CD4-positive, alpha-beta T cell (primary cell): ENCODE measurements at regions not wholly inside any gene's neighbourhood (a gene's known extent, or its start where the extent isn't known, plus 50 kb on each side); places are given as distances from the start of the nearest gene placed in this dataset.

Experiments
- ATAC-seq: fragments of 200-7000 bp; cut with Tn5 transposase; one replicate; pipeline ENCODE4 v1.10.0; 2022; ENCODE audit warnings: mild to moderate bottlenecking; ENCODE audit not compliant: poor library complexity
- CTCF ChIA-PET: fragments of 350-600 bp; sonication (Branson Sonifier 250); formaldehyde crosslinking; loops from one replicate; lab custom pipeline; 2021; ENCODE audit warnings: antibody characterized with exemption, inconsistent platforms; lab: Charles Lee
- POLR2A ChIA-PET: fragments of 350-600 bp; sonication (Branson Sonifier 250); formaldehyde crosslinking; loops from one replicate; lab custom pipeline; 2021; ENCODE audit warnings: antibody characterized with exemption, inconsistent platforms; lab: Charles Lee
- DNase-seq, 14 experiments: peaks; one replicate each; pipeline ENCODE4 v3.0.0-alpha.2; 2013 to 2020; ENCODE audit warnings: mixed read lengths in 2 of 14
- H3K27ac ChIP-seq, 2 donors: one replicate each; pipeline versions ENCODE4 v1.5.1 to v1.7.0; 2013; ENCODE audit warnings: low read length in 2 of 2, low read depth in 1 of 2, mild to moderate bottlenecking in 1 of 2
- H3K27me3 ChIP-seq, 2 experiments: 1 replicate in 1 of 2; 2 replicates in 1 of 2; pipeline versions ENCODE4 v1.6.1 to v1.7.0; 2013; ENCODE audit warnings: low read length in 2 of 2, control low read depth in 1 of 2, mild to moderate bottlenecking in 1 of 2, moderate library complexity in 1 of 2; ENCODE audit not compliant: insufficient read depth in 2 of 2, control insufficient read depth in 1 of 2
- H3K36me3 ChIP-seq: one replicate; pipeline ENCODE4 v1.6.1; 2013; ENCODE audit warnings: low read length, control low read depth; ENCODE audit not compliant: insufficient read depth
- H3K4me1 ChIP-seq: one replicate; pipeline ENCODE4 v1.6.1; 2013; ENCODE audit warnings: low read length, control low read depth; ENCODE audit not compliant: insufficient read depth
- H3K4me3 ChIP-seq: one replicate; pipeline ENCODE4 v1.5.1; 2013; ENCODE audit warnings: mild to moderate bottlenecking, low read length, moderate library complexity
- H3K9me3 ChIP-seq, 2 experiments: 1 replicate in 1 of 2; 2 replicates in 1 of 2; pipeline versions ENCODE4 v1.6.1 to v1.7.0; 2013; ENCODE audit warnings: low read length in 2 of 2, mild to moderate bottlenecking in 2 of 2, control low read depth in 1 of 2, moderate library complexity in 1 of 2; ENCODE audit not compliant: control insufficient read depth in 1 of 2, insufficient read depth in 1 of 2
- H3K27ac Mint-ChIP-seq: one replicate; pipeline ENCODE4 v1.8.0; 2020; ENCODE audit warnings: mixed read lengths
- H3K27me3 Mint-ChIP-seq: one replicate; pipeline ENCODE4 v1.8.0; 2021; ENCODE audit warnings: mixed read lengths
- H3K36me3 Mint-ChIP-seq: one replicate; pipeline ENCODE4 v1.8.0; 2021; ENCODE audit warnings: low read depth, mixed read lengths
- H3K4me1 Mint-ChIP-seq: one replicate; pipeline ENCODE4 v1.8.0; 2021; ENCODE audit warnings: low read depth, mixed read lengths
- H3K4me3 Mint-ChIP-seq: one replicate; pipeline ENCODE4 v1.8.0; 2020; ENCODE audit warnings: mild to moderate bottlenecking, mixed read lengths
- H3K9me3 Mint-ChIP-seq: one replicate; pipeline ENCODE4 v1.8.0; 2020; ENCODE audit warnings: mixed read lengths
- intact Hi-C, 2 experiments: fragments of 100-400 bp; cut with DNase I in 1 of 2; cut with micrococcal nuclease in 1 of 2; formaldehyde crosslinking; loops; one replicate each; pipeline versions ENCODE4 v1.15.1 to v1.9.0; 2023 to 2025; cut with DNase I, micrococcal nuclease
- TF ChIP-seq, protein P1 (sequence below): fragments of 200-600 bp; IDR thresholded peaks from one replicate; pipeline ENCODE4 v1.8.0; 2022; ENCODE audit warnings: antibody characterized with exemption, mild to moderate bottlenecking

DNA sequence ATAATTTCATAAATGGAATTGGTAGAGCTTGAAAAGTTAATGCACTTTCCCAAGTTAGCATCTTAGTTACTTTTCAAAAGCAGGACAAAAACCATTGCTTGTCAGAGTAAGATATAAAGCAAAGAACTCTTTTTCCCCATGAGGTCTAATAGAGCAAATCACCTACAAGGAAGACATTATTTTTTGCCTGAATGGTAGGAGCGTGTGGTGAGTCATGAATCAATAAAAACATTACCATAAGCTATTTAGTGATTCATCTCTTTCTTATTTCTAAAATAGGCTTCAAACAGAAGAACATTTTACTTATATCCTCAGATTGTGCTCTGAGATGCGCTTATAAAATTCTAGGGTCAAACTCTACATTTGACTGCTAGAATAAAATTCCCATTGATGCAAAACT lies 109.4 kb upstream of the GPRIN3 start:
- no peaks in the 10 kb centered on the region for H3K4me1 Mint-ChIP-seq
- no peaks in the 10 kb centered on the region for H3K36me3 Mint-ChIP-seq
- ChIA-PET POLR2A (no interaction called here), CTCF (no interaction called here)
- peaks cover 0 to 1% of the 10 kb centered on the region in 2 experiments for H3K27me3 ChIP-seq
- H3K27ac ChIP-seq, result no peak overlapping the region
- H3K4me3 Mint-ChIP-seq, result no peak overlapping the region
- DNase-seq, result no peak
- H3K4me3 ChIP-seq, result no peak overlapping the region
- no peak for ATAC-seq
- H3K9me3 ChIP-seq, result no peaks in the 10 kb centered on the region
- TF ChIP-seq, protein P1, sequence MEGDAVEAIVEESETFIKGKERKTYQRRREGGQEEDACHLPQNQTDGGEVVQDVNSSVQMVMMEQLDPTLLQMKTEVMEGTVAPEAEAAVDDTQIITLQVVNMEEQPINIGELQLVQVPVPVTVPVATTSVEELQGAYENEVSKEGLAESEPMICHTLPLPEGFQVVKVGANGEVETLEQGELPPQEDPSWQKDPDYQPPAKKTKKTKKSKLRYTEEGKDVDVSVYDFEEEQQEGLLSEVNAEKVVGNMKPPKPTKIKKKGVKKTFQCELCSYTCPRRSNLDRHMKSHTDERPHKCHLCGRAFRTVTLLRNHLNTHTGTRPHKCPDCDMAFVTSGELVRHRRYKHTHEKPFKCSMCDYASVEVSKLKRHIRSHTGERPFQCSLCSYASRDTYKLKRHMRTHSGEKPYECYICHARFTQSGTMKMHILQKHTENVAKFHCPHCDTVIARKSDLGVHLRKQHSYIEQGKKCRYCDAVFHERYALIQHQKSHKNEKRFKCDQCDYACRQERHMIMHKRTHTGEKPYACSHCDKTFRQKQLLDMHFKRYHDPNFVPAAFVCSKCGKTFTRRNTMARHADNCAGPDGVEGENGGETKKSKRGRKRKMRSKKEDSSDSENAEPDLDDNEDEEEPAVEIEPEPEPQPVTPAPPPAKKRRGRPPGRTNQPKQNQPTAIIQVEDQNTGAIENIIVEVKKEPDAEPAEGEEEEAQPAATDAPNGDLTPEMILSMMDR, result no peak
- H3K27ac Mint-ChIP-seq, result no peak overlapping the region
- H3K36me3 ChIP-seq, result no peaks in the 10 kb centered on the region
- H3K4me1 ChIP-seq, result no peaks in the 10 kb centered on the region
- H3K9me3 Mint-ChIP-seq, result no peaks in the 10 kb centered on the region
- no peaks in the 10 kb centered on the region for H3K27me3 Mint-ChIP-seq
- intact Hi-C loops, result no loop called here

DNA sequence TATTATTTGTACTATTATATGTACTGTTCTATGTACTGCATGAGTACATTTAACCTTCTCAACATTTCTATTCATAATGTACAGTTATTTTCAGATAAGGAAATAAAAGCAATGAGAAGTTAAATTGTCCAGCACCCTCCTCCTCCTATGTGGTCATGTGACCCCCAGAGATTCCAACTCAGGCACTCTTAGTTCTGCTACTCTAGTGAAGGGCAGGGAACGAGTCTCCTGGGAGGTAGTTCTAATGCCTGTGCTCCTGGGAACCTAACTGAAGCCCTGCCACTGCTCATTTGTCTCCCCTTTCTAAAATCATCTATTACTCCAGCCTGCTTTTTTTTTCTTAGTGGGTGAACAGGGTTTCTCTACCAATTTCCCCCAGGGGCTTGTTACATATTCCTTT lies 105.9 kb upstream of the GPRIN3 start:
- Histone ChIP-seq H3K36me3 (no peaks in the 10 kb centered on the region), H3K4me1 (no peaks in the 10 kb centered on the region), H3K27me3 (peaks cover 0 to 3% of the 10 kb centered on the region in 2 experiments), H3K4me3 (no peak overlapping the region), H3K9me3 (no peaks in the 10 kb centered on the region), H3K27ac (no peak overlapping the region)
- CTCF ChIA-PET, result no interaction called here
- no peaks in the 10 kb centered on the region for H3K27me3 Mint-ChIP-seq
- no peaks in the 10 kb centered on the region for H3K36me3 Mint-ChIP-seq
- no peak for DNase-seq
- H3K27ac Mint-ChIP-seq, result no peak overlapping the region
- H3K9me3 Mint-ChIP-seq, result no peaks in the 10 kb centered on the region
- TF ChIP-seq, protein P1, result no peak
- H3K4me1 Mint-ChIP-seq, result no peaks in the 10 kb centered on the region
- POLR2A ChIA-PET, result no interaction called here
- ATAC-seq, result no peak
- intact Hi-C loops, result no loop called here
- no peak overlapping the region for H3K4me3 Mint-ChIP-seq

DNA sequence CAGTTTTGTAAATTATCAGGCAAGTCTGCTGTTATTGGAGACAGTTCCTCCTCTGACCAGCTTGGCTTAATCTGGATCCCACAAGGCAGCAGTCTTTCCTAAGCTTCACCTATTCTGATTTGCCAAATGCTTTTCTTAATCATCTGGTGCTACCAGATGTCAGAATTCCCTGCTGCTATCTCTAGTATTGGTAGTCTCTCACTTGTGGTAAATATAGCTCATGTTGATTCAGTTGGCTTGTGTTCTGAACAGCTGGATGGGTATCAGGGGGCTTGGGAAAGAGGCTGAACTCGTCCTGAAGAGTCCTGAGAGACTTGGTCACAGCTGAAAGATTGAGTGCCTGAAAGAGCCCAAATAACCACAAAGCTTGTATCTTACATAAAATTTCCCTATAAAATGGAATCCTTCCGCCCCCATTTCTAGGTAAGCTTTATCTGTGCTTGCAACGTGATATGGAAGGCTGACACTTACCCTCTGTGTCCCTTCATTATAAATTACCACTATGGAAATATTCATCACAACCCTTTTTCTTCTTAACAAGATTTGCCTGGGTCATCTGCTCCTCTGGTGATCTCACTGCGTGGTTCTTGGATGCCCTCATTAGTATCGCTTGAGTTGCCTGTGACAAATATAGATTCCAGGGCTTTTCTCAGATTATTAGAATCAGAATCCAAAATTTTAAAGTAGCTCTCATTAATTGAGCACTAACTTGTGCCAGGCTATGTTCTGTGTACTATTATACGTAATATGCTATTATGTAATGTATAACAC lies 104.1 kb upstream of the GPRIN3 start:
- H3K4me3 Mint-ChIP-seq, result no peak overlapping the region
- no peaks in the 10 kb centered on the region for H3K4me1 Mint-ChIP-seq
- Histone ChIP-seq H3K27ac (no peak overlapping the region), H3K4me1 (no peaks in the 10 kb centered on the region), H3K36me3 (no peaks in the 10 kb centered on the region), H3K27me3 (peaks cover 0 to 3% of the 10 kb centered on the region in 2 experiments), H3K9me3 (no peaks in the 10 kb centered on the region), H3K4me3 (no peak overlapping the region)
- no peaks in the 10 kb centered on the region for H3K27me3 Mint-ChIP-seq
- TF ChIP-seq, protein P1, result no peak
- intact Hi-C loops, result no loop called here
- no peak overlapping the region for H3K27ac Mint-ChIP-seq
- H3K9me3 Mint-ChIP-seq, result no peaks in the 10 kb centered on the region
- ATAC-seq (no peak), DNase-seq (no peak)
- H3K36me3 Mint-ChIP-seq, result no peaks in the 10 kb centered on the region
- ChIA-PET POLR2A (no interaction called here), CTCF (interaction anchor here (0.8 kb wide), 1 partner anchor 13 kb away, joined by 4 read pairs; no protein-coding TSS in a partner anchor)
